ENCODE measurements at regions not wholly inside any gene's neighbourhood (a gene's known extent, or its start where the extent isn't known, plus 50 kb on each side); places are given as distances from the start of the nearest gene placed in this dataset.

DNA sequence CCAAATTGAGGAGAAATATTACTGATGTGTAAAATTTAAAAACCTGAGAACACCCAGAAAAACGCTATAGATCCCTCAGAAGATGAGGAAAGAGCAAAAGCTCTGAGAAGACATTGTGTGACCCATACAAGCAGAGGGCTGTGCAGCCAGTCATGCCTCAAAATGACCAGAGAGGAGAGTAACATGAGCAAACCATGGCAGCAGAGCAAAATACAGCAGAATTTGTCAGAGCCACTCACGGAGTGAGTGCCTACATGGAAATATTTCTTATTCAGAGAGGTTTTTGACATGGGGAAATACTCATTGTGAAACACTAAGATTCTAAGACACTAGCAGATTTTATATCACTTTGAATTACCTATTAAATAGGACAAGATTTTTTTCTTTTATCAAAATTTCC, 96.8 kb upstream of the DNAJC10 start:
- no peak for TF ChIP-seq POLR2A (IDR thresholded peaks at IDR 0.05)
- TF ChIP-seq, protein P1, sequence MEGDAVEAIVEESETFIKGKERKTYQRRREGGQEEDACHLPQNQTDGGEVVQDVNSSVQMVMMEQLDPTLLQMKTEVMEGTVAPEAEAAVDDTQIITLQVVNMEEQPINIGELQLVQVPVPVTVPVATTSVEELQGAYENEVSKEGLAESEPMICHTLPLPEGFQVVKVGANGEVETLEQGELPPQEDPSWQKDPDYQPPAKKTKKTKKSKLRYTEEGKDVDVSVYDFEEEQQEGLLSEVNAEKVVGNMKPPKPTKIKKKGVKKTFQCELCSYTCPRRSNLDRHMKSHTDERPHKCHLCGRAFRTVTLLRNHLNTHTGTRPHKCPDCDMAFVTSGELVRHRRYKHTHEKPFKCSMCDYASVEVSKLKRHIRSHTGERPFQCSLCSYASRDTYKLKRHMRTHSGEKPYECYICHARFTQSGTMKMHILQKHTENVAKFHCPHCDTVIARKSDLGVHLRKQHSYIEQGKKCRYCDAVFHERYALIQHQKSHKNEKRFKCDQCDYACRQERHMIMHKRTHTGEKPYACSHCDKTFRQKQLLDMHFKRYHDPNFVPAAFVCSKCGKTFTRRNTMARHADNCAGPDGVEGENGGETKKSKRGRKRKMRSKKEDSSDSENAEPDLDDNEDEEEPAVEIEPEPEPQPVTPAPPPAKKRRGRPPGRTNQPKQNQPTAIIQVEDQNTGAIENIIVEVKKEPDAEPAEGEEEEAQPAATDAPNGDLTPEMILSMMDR (IDR thresholded peaks at IDR 0.05): no peak
- DNase-seq: no peak

DNA sequence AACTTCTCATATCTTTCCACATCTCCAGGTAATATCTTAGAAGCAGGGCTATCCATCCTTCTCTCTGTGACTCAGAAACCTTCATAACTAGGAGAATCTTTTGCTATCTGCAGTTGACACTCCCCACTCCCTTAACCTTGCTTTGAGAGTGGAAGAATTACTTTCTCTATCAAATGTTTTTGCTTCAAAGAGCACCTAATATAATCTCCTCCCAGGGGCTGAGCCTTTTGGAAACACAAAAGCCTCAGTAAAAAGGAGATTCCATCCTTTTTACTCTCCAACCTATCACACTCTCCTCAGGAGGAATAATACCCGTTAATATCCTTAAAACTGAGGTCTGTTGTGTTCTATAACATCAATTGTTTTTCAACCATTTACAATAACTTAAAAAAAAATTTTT, 94.9 kb upstream of the DNAJC10 start:
- Histone ChIP-seq H3K36me3 (ENCODE audit: low read depth, missing control alignments) (no peaks in the 10 kb centered on the region), H3K27ac (no peak overlapping the region), H3K9me3 (no peaks in the 10 kb centered on the region), H3K4me1 (no peaks in the 10 kb centered on the region), H3K27me3 (no peaks in the 10 kb centered on the region), H3K4me3 (no peak overlapping the region)
- DNase-seq: no peak
- TF ChIP-seq, protein P1 (IDR thresholded peaks at IDR 0.05): no peak
- no peak for TF ChIP-seq POLR2A (IDR thresholded peaks at IDR 0.05)
- 63 to 89% methylated on average over 1 of the region's 1 CpG for WGBS, 2 donors
- intact Hi-C loops (cut with DNase I; ENCODE audit: low total_unique reads): no loop called here

More for the DNA sequence above, 96.8 kb upstream of the DNAJC10 start:
- Histone ChIP-seq H3K36me3 (ENCODE audit: low read depth, missing control alignments) (no peaks in the 10 kb centered on the region), H3K4me1 (no peaks in the 10 kb centered on the region), H3K9me3 (no peaks in the 10 kb centered on the region), H3K27ac (no peak overlapping the region), H3K4me3 (no peak overlapping the region), H3K27me3 (no peaks in the 10 kb centered on the region)
- intact Hi-C loops (cut with DNase I; ENCODE audit: low total_unique reads): no loop called here
- 89 to 95% methylated on average over 2 of the region's 2 CpGs for WGBS, 2 donors

DNA sequence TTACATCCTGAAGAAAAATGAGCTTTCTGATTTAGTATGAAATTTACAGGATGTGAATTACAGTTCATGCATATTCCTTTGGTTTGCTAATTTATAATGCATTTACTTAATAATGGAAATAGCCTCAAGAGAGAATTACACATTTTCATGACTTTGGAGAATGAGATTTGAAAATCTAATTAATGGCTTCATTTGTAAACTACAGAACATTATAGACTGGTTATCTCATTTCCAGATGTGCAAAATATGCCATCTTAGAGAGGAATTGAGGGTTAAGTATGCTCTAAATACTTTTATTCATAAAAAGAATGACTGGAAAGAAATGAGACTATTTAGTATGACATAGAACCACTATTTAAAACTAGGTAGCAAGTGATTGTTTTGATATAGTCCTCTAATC, 94.2 kb upstream of the DNAJC10 start:
- Histone ChIP-seq H3K4me1 (no peaks in the 10 kb centered on the region), H3K27ac (no peak overlapping the region), H3K4me3 (no peak overlapping the region), H3K27me3 (no peaks in the 10 kb centered on the region), H3K36me3 (ENCODE audit: low read depth, missing control alignments) (no peaks in the 10 kb centered on the region), H3K9me3 (no peaks in the 10 kb centered on the region)
- no peak for TF ChIP-seq POLR2A (IDR thresholded peaks at IDR 0.05)
- TF ChIP-seq, protein P1 (IDR thresholded peaks at IDR 0.05): no peak
- DNase-seq: no peak
- intact Hi-C loops (cut with DNase I; ENCODE audit: low total_unique reads): no loop called here

DNA sequence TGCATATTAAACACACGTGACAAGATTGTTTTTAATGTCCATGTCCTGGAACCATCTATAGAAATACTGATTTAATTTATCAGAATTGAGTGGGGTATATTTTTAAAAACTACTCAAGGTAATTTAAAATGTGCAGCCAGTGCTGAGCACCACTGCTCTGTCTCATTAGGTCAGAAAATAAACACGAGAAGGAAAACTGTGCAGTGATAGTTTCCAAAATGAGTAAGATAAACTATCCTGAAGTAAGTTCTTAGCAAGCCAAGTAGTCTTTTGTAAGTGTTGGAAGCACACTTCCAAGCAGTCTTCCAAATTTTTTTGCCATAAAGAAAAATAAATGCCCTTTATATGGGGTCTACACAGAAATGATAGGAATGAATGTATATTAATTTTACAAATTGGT, 93.8 kb upstream of the DNAJC10 start:
- 52 to 65% methylated on average over 2 of the region's 2 CpGs for WGBS, 2 donors
- H3K27ac ChIP-seq: no peak overlapping the region

DNA sequence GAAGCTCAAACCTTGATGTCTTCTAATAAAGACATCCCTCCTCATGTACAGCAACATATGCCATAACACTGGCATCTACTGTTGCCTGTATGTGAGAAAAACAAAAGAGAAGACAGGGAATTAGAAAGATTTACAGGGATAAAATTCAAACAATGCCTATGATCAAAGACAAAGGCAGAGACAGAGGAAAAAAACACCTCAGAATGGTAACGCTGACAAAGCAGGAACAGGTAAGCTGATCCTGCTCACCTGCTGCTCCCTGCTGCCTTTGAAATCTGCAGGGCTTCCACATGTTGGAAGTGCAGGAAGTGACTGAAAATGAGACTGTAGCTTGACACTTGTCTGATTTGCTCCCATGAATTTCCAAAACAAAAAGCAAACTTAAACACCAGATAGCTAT, 90.2 kb upstream of the DNAJC10 start:
- no peak overlapping the region for H3K4me3 ChIP-seq
- H3K27me3 ChIP-seq: no peaks in the 10 kb centered on the region
- no peaks in the 10 kb centered on the region for H3K36me3 ChIP-seq (ENCODE audit: low read depth, missing control alignments)
- no peak for TF ChIP-seq POLR2A (IDR thresholded peaks at IDR 0.05)
- TF ChIP-seq, protein P1 (IDR thresholded peaks at IDR 0.05): no peak
- WGBS, 2 donors: 85 to 90% methylated on average over 1 of the region's 1 CpG
- intact Hi-C loops (cut with DNase I; ENCODE audit: low total_unique reads): no loop called here
- DNase-seq: no peak
- no peaks in the 10 kb centered on the region for H3K4me1 ChIP-seq
- no peaks in the 10 kb centered on the region for H3K9me3 ChIP-seq
- no peak overlapping the region for H3K27ac ChIP-seq

More for the DNA sequence above, 93.8 kb upstream of the DNAJC10 start:
- DNase-seq: no peak
- no peak overlapping the region for H3K4me3 ChIP-seq
- H3K36me3 ChIP-seq (ENCODE audit: low read depth, missing control alignments): no peaks in the 10 kb centered on the region
- TF ChIP-seq, protein P1 (IDR thresholded peaks at IDR 0.05): no peak
- TF ChIP-seq POLR2A (IDR thresholded peaks at IDR 0.05): no peak
- no peaks in the 10 kb centered on the region for H3K4me1 ChIP-seq
- intact Hi-C loops (cut with DNase I; ENCODE audit: low total_unique reads): no loop called here
- H3K27me3 ChIP-seq: no peaks in the 10 kb centered on the region
- no peaks in the 10 kb centered on the region for H3K9me3 ChIP-seq
